Mucosa of stomach (tissue), 1 donor: ENCODE measurements at regions not wholly inside any gene's neighbourhood (a gene's known extent, or its start where the extent isn't known, plus 50 kb on each side); places are given as distances from the start of the nearest gene placed in this dataset.
"Not testable (repeated sequence)": the region's sequence is repeated elsewhere in the genome, so short reads cannot be mapped to it uniquely, and the experiment has no call there.

Source experiments
- H3K27me3 ChIP-seq: one replicate; pipeline ENCODE4 v1.7.0; 2013; ENCODE audit warnings: mild to moderate bottlenecking, low read length; ENCODE audit not compliant: control insufficient read depth, insufficient read depth
- H3K36me3 ChIP-seq: one replicate; pipeline ENCODE4 v1.7.0; 2013; ENCODE audit warnings: low read length; ENCODE audit not compliant: control insufficient read depth, insufficient read depth
- H3K4me1 ChIP-seq: one replicate; pipeline ENCODE4 v1.7.0; 2013; ENCODE audit warnings: mild to moderate bottlenecking, low read length; ENCODE audit not compliant: control insufficient read depth, insufficient read depth
- H3K4me3 ChIP-seq: one replicate; pipeline ENCODE4 v1.7.0; 2013; ENCODE audit warnings: low read length
- H3K9ac ChIP-seq: one replicate; pipeline ENCODE4 v1.7.0; 2013; ENCODE audit warnings: mild to moderate bottlenecking, low read length, moderate library complexity
- H3K9me3 ChIP-seq: one replicate; pipeline ENCODE4 v1.7.0; 2013; ENCODE audit warnings: mild to moderate bottlenecking, low read length, moderate library complexity; ENCODE audit not compliant: control insufficient read depth
- donor health status: Pancreatic carcinoma.

DNA sequence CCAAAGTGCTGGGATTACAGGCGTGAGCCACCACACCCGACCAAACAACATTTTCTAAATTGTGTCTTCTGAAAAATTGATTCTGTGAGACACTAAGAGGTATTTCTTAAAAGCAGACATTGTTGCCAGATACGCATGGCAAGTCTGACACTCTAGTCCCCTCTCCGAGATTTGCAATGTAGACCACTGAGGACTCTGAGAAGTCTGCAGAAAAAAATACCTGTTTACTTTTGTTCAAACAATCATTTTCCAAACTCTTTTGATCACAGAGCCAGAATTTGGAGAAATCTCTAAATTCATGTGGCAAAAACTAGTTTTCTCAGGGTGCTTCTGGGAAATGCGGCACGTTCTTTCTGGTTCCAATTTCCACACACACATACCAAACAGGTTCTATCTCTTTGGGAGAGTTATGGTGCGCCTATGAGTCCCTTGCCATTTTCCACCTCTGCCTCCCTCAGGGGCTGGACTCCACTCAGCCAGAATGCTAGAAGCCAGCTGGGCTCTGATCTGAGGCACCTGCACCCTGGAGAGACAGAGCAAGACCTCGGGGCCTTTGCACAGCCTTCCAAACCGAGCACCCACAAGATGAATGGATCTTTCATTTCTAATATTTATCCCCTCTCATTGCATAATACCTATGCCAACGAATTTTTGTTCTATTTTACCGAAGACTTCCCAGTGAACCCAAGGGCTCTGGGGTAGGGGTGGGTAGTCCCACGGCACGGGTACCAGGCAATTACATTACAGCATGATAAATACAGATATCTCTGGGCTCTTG, 152.7 kb downstream of the MYCN start:
- Histone ChIP-seq H3K9ac (no peak overlapping the region), H3K4me1 (peaks cover 11% of the 10 kb centered on the region), H3K27me3 (no peaks in the 10 kb centered on the region), H3K36me3 (no peaks in the 10 kb centered on the region), H3K9me3 (no peaks in the 10 kb centered on the region), H3K4me3 (no peak overlapping the region)

DNA sequence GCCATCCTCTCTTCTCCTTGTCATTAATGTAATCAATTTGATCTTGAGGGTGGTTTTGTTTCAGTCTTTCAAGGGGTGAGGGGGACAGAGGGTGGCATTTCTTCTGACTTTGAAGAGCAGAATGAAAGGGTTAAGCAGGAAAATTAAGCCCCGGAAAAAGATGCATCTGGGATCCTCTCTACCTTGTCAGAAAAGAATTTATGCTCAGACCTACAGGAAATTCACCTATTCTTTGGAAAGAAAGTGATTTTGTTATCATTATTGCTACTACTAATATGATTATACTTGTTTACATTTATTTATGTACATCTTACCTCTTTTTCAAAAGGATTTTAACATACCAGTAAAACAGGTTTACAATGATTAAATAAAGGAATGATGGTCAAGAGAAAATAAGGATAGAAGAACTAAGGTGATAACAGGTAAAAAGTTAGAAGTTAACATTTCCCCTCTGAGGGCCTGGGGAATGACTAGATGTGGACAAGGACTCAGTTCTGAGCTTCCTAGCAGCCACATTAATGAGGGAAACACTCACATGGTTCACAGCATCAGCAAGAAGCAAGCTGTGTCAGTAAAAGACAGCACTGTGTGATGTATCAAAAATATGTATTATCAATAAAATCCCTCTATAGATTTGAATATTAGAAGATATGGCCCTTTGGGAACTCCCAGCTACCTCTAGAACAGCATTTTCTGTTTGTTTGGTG, 151.4 kb downstream of the MYCN start:
- Histone ChIP-seq H3K27me3 (no peaks in the 10 kb centered on the region), H3K9me3 (no peaks in the 10 kb centered on the region), H3K4me1 (peaks cover 11% of the 10 kb centered on the region), H3K4me3 (no peak overlapping the region), H3K36me3 (no peaks in the 10 kb centered on the region), H3K9ac (no peak overlapping the region)

DNA sequence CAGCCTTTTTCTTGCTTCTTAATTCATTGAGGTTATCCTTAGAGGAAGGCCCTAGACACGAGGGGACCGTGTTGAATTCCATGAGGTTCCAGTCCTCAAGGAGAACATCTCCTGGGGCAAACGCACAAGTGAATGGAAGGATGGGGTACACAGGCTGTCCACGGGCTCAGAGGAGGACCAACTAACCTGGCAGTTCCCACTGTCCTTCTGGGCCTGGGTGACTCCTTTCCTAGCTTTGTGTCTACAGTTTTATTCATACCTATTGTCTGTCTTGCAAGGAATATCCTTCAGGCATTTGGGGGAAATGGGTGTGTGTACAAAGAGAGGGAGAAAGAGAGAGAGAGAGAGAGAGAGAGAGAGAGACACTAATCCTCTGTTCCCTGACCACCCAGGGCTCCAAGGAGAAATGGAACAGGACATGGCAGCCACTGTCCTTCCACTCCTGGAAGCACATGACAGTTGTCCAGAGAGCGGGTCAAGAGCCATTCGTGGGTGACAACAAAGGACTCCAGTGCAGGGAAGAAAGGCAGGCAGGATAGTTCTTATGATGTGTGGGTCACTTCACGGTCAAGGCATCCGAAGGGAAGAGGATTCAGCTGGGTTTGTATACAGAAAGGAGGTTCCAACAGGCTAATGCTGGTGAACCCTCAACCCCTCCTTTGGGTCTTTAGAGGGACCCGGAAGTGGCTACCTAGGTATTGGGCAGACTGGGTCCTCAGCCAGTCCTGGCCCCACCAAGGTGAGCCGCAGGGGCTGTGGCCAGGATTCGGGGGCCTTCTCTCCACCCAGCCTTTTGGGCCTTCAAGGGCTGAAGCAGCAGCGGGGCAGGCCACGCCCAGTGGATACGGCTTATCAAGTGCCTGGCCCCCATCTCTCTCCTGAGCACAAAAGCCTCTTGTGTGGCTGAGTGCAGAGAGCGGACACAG, 150.6 kb downstream of the MYCN start:
- Histone ChIP-seq H3K9me3 (no peaks in the 10 kb centered on the region), H3K4me1 (peaks cover 11% of the 10 kb centered on the region), H3K36me3 (no peaks in the 10 kb centered on the region), H3K9ac (no peak overlapping the region), H3K4me3 (no peak overlapping the region), H3K27me3 (no peaks in the 10 kb centered on the region)

DNA sequence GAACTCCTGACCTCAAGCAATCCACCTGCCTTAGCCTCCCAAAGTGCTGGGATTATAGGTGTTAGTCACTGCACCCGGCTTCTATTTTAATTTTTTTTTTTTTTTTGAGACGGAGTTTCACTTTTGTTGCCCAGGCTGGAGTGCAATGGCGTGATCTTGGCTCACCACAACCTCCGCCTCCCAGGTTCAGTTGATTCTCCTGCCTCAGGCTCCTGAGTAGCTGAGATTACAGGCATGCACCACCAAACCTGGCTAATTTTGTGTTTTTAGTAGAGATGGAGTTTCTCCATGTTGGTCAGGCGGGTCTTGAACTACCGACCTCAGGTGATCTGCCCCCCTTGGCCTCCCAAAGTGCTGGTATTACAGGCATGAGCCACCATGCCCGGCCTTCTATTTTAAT, 149.1 kb downstream of the MYCN start:
- H3K9me3 ChIP-seq, H3K27me3 ChIP-seq, H3K4me3 ChIP-seq, H3K9ac ChIP-seq, H3K36me3 ChIP-seq: not testable (repeated sequence)
- H3K4me1 ChIP-seq = peaks cover 10% of the 10 kb centered on the region

DNA sequence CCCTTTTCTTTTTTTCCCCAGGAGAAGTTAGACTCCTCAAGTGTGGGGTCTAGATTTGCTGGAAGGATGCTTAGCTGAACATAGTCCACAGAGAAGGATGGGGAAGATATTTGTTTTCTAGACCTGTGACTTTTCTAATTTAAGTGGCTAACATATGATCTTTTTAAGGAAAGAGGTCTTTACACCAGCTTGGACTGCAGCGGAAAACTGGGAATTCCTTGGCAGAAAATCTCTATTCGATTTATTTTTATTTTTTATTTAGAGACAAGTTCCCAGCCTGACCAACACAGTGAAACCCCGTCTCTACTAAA, 148.4 kb downstream of the MYCN start:
- H3K4me1 ChIP-seq = peaks cover 3% of the 10 kb centered on the region

DNA sequence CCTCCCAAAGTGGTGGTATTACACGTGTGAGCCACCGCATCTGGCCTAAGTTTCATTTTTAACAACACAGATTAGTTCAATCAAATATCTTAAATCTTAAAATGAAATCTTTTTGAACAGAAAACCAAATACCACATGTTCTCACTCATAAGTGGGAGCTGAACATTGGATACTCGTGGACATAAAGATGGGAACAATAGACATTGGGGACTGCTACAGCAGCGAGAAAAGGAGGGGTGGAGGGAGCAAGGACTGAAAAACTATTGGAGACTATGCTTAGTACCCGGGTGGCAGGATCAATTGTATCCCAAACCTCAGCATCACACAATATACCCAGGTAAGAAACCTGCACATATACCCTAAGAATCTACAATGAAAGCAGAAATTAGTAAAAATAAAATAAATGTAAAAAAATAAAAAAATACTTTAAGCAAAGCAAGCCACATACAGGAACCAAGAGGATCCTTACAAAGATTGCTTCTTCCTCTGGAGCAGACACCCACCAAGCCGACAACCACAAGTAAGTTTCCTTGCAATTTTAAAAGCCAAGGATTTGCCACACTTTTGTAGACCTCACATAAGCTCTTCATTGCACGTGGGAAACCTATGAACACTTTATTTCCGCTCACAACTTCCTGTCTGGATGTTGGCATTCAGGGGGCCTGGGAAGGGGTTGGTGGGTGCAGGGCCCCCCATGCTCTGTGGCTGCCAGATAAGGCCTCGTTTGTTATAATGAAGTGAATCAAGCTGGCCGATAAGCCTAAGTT, 147.9 kb downstream of the MYCN start:
- Histone ChIP-seq H3K4me1 (no peaks in the 10 kb centered on the region), H3K27me3 (no peaks in the 10 kb centered on the region), H3K9ac (no peak overlapping the region), H3K4me3 (no peak overlapping the region), H3K9me3 (no peaks in the 10 kb centered on the region), H3K36me3 (no peaks in the 10 kb centered on the region)

More for the DNA sequence above, 148.4 kb downstream of the MYCN start:
- no peak overlapping the region for H3K4me3 ChIP-seq
- H3K36me3 ChIP-seq = no peaks in the 10 kb centered on the region
- H3K9me3 ChIP-seq = no peaks in the 10 kb centered on the region
- H3K27me3 ChIP-seq = no peaks in the 10 kb centered on the region
- H3K9ac ChIP-seq = no peak overlapping the region

DNA sequence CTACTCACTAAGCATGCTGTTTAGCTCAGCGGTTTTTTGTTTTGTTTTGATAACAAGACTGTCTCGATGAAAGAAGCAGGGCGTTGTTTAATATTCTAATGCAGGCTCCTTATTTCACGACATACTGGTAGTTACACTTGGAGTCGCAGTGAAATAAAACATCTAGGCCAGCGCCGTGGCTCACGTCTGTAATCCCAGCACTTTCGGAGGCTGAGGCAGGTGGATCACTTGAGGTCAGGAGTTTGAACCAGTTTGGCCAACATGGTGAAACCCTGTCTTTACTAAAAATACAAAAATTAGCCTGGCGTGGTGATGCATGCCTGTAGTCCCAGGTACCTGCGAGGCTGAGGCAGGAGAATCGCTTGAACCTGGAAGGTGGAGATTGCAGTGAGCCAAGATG, 145.8 kb downstream of the MYCN start:
- not testable (repeated sequence) for H3K9ac ChIP-seq, H3K9me3 ChIP-seq, H3K36me3 ChIP-seq, H3K4me1 ChIP-seq, H3K4me3 ChIP-seq, H3K27me3 ChIP-seq

DNA sequence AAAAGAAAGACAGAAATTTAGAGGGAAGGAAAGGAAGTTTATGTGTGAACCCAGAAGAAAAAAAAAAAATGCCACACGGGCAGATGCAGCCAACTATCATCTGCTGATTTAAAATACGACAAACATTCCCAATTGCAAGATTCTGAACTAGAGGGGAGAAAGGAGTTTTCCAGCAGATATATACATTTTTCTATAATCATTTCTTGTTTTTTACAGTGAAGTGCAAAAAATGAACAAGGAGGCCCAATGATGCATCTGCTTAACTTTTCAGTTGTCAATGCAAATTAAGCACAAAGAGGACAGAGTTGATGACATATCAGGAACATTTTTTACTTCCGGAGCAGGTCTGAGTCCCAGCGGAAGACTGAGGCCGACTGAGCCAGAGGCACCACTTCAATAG, 144.7 kb downstream of the MYCN start:
- no peaks in the 10 kb centered on the region for H3K36me3 ChIP-seq
- H3K9ac ChIP-seq = no peak overlapping the region
- H3K9me3 ChIP-seq = no peaks in the 10 kb centered on the region
- no peaks in the 10 kb centered on the region for H3K4me1 ChIP-seq
- no peak overlapping the region for H3K4me3 ChIP-seq
- no peaks in the 10 kb centered on the region for H3K27me3 ChIP-seq

DNA sequence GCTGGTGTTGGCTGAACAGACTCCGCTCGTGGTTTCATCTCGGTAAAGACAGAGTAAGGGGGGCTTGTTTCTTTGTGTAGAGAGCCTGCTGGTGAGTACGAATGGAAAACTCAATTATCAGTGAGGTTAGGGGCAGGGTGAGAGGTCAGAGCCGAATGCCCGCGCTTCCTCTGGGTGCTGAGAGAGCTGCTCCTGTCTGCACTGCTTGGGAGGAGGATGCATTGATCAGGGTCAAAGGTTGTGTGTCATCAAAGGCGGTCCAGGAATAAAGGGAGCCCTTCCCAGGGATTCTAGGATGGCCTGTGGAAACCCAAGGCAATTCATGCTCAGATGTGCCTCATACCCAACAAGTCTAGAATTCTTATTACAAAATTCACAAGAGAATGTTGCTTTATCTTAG, 143.9 kb downstream of the MYCN start:
- Histone ChIP-seq H3K4me3 (no peak overlapping the region), H3K36me3 (no peaks in the 10 kb centered on the region), H3K27me3 (no peaks in the 10 kb centered on the region), H3K4me1 (peaks cover 5% of the 10 kb centered on the region), H3K9me3 (no peaks in the 10 kb centered on the region), H3K9ac (no peak overlapping the region)

DNA sequence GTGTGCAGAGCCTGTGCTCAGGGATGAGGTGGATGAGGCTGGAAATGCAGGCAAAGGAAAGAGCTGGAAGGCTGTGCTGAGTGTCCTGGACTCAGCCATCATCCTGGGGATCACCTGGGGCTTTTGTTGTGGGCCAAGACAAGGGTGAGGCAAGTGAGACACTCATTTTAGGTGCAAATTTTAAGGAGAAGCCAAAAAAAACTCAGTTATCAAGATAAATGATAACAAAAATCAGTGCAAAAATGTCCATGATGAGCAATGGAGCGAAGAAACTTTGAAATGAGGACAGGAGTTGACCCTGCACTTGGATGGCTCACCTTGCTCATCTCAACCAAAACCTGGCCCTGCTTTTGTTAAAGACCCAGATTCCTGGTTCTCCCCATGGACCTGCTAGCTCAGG, 141.9 kb downstream of the MYCN start:
- no peaks in the 10 kb centered on the region for H3K9me3 ChIP-seq
- H3K9ac ChIP-seq = no peak overlapping the region
- no peaks in the 10 kb centered on the region for H3K36me3 ChIP-seq
- H3K4me1 ChIP-seq = peaks cover 5% of the 10 kb centered on the region
- H3K4me3 ChIP-seq = no peak overlapping the region
- H3K27me3 ChIP-seq = no peaks in the 10 kb centered on the region

DNA sequence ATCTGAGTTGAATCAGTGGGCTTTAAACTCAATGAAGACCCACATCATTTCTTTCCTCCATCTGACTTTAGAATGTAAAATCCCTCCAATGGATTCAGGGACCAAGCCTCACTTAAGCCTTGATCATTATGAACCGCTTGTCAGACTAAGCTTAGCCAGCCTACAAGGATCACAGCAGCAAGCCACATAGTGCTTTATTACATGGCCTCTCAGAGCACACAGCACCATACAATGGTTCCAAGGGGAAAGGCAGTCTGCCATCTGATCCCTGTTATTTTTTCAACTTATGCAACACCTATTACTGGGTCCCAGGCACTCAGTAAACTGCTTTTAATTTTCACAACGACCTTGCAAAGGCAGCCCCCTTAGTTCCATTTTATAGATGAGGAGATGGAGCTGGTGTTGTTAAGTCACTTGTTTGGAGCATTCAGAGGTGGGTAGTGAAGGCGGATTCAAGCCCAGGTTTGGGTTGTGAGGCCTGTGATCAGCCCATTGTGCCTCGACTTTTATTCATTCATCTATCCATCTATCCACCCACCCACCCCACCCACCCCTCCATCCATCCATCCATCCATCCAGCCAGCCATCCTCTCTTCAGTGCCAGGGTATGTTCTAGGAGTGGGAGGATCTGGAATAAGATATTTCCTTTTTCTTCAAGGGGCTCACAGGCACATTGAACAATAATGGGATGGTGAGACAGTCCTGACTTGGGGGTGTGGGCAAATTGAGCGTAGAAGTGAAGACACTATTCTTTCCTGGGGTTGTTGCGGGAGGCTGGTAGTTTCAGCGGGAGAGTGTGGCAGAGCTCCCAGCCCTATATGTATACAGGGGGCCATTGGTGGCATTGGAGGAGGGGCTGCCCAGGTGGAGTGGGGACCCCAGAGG, 141.2 kb downstream of the MYCN start:
- Histone ChIP-seq H3K9me3 (no peaks in the 10 kb centered on the region), H3K36me3 (no peaks in the 10 kb centered on the region), H3K27me3 (no peaks in the 10 kb centered on the region), H3K4me1 (peaks cover 5% of the 10 kb centered on the region), H3K9ac (no peak overlapping the region), H3K4me3 (no peak overlapping the region)
